Femur (tissue), 1 donor: ENCODE measurements at regions not wholly inside any gene's neighbourhood (a gene's known extent, or its start where the extent isn't known, plus 50 kb on each side); places are given as distances from the start of the nearest gene placed in this dataset.

ENCODE experiments used
- DNase-seq: peaks from one replicate; pipeline ENCODE4 v3.0.0-alpha.2; 2017

DNA sequence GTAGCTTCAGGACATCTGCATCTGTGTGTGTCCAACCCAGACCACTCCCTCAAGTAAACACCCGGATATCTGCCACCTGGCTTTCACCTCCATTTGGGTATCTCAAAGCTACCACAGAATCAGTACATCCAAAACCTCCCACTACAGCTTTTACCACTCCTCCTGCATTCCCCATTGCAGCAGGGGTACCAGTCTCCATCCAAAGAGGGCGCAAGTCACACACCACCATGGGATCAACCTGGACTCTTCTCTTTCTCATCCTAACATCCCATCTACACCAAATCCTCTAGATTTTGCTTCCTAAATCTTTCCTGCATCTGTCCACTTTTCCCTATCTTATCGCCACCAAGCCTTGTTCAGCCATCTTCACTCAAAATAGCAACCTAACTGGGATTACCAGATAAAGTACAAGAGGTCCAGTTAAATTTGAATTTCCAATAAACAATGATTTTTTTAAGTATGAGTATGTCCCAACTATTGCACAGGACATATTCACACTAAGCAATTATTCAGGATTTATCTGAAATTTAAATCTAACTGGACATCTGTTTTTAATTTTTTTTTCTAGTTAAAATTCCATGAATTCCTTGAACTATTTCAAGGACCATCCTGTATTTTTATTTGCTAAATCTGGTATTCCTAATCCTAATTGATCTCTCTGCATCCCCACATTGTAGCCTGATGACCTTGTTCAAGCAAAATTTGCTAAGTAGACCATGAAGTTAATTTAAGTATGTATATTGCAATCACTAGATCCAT is 164.3 kb upstream of the MLN start:
- DNase-seq: no peak

DNA sequence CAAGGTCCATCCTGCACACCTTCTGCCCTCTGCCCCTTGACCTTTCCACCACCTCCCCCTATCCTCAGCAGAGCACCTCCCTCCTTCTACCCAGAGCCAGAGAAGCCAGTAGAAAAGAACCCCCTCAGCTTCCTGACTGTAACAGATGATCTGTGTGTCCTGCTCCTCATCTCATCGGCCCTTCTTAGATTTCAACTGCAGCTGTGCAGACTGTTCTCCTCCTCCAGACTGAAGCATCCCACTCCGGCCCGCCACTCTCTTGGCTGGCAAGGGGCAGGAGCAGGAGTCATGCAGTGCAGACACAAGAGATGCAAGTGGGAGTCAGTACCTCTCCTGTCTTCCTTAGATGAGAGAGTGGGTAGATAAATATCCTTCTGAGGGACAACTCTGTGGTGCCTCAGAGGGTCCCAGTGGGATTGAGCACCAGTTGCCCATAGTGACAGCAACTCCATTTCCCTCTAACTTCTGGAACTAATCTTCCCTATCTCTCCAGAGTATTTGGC is 163.5 kb upstream of the MLN start:
- no peak for DNase-seq

DNA sequence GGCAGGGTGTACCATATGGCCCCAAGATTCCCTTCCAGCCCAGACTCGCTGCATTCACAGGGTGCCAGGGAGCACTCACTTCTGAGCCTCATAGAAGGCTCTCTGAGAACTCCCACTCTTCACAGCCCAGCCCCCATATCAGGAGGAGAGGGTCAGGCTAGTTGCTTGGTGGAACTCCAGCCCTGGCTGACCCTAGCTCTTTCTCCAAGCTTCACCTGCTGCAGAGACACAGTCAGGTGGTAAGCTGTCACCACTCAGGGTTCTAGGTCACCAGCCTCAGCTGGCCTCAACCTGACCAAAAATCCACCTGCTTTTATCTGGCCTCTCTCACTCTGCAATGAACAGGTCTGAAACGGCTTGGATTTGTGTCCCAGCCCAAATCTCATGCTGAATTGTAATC is 162.7 kb upstream of the MLN start:
- DNase-seq: no peak

DNA sequence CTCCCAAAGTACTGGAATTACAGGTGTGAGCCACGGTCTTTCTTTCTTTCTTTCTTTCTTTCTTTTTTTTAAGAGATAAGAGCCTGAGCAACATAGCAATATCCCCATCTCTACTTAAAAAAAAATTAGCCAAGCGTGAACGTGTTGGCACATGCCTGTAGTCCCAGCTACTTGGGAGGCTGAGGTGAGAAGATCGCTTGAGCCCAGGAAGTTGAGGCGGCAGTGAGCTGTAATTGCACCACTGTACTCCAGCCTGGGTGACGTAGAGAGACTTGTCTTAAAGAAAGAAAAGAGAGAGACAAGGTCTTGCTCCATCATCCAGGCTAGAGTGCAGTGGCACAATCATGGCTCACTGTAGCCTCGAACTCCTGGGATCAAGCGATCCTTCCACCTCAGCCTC is 162.0 kb upstream of the MLN start:
- DNase-seq: no peak

DNA sequence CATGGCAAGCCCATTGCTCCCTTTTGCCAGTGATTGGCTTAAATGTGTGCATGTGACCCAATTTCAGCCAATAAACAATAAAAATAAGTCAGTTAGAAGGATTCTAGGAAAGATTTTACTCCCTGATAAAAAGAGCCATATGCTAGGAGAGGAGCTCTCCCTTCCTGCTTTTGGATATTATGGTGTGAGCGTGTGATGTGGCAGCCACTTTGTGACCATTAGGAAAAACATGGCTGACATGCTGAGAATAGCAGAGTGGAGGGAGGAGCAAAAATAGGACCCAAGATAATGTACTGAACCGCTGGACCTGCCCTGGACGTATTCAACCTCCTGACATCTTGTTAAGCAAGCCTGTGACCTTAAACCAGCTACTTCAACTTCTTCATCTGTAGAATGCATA is 160.6 kb upstream of the MLN start:
- no peak for DNase-seq

DNA sequence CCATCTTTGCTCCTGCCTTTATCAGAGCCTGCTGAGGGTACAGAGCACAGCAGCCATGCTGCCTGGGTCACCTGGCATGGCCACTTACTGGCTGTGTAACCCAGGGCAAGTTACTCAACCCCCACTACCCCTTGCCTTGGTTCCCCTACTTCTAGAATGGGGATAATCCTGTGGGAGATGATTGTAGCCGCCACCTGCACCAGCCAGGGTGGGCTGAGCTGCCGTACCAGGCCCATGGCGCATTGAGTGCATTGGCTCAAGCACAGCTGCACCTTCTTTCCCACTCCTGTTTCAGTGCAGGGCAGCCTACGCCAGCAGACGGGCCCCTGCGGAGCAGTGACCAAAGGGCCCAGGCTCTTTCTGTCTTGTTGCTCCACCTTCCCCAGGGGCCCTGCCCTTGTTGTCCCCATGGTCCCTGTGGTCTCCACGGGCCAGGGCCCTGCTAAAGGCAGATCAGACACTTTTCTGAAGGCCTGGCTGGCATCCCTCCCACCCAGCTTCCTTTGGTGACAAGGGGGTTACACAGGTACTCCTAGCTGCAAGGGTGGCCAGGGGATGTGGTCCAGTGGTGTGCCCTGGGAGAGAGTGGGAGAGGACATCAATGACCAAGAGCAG is 159.4 kb upstream of the MLN start:
- no peak for DNase-seq

DNA sequence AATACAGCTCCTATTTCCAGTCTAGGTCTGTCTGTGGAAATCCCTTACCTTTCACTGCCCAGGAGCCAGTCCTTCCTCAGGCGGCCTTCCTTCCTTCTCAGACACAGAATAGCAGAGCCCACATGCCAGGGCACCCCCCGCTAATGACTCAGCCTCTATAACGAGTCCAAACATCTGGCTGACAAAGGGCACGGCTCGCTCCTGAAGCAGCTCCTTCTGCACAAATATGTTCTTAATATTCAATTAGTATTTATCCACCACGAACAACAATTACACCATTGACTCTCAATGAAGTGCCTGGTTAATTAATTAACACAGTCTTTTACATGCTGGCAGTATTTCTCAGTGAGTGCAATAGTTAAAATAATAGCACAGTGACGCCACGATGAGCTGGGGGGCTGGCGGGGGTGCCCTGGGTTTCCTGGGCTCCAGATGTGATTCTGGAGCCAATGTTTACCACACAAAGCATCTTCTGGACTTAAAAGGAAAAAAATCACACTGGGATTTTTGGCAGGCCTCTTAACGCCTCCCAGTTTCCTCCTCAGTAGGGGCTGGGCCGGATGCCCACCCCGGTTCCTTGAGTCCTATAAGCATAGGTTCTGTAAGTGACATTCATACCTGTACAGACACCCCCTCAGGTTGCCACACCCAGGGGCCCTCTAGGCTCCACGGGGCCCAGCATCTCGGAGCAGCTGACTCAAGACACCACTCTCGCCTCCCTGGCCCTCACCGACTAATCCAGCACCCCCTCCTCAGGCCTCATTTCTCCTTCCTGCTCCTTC is 158.6 kb upstream of the MLN start:
- no peak for DNase-seq

DNA sequence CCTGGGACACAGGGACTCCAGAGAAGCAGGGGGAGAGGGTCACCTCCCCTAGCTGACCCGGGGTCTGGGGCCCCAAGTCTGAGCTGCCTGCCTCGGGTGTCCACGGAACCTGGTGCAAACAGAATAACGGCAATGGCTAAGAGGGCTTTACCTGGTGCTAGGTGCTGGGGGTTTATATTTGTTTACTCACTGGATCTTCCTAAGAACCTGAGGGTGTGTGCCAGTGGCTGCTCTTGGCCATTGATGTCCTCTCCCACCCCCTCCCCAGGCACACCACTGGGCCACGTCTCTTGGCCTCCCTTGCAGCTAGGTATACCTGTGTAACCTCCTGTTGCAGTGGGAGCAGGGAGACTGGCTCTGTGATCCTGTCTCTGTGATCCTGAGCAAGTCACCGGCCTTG is 157.9 kb upstream of the MLN start:
- DNase-seq: no peak

DNA sequence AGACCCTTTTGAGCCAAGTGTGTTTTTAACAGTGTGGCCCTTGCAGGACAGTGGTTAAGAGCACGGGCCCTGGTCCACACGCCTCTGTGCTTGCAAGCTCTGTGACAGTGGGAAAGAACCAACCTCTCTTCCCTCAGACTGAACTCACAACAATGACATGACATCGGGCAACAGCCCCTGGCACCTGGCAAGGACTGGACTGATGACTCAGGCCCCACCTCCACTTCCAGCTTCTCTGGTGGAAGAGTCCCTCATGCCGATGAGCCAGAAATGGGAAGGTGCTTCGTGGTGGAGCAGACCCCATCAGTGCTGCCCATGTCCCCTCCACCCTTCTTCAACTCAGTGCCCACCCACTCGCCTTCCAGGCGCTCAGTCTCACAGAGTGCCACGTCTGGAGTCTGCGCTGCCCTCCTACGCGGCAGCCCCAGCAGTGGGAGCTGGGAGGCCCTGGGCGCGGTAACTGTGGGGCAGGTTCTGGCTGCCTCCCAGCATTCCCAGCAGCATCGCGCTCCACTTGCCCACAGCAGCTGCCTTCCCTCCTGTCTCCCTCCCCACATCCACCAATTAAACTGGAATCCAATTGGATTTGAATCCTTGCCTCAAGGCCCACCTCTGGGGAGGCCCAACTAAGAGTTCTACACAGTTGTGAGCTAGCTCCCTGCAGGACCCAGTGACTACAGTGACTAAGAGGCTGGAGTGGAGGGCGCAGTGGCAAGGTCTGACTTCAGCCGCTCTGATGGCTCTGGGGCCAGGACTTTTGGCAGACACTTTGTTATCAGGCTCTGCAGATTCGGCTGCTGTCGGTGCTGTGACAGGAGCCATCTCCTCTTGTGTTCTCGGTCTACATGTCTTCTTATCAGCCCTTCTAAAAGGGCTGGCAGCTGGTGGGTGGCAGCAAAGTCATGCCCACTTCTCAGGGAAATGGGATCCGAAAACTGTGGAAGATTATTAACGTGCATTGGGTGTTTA is 156.8 kb upstream of the MLN start:
- DNase-seq: no peak

DNA sequence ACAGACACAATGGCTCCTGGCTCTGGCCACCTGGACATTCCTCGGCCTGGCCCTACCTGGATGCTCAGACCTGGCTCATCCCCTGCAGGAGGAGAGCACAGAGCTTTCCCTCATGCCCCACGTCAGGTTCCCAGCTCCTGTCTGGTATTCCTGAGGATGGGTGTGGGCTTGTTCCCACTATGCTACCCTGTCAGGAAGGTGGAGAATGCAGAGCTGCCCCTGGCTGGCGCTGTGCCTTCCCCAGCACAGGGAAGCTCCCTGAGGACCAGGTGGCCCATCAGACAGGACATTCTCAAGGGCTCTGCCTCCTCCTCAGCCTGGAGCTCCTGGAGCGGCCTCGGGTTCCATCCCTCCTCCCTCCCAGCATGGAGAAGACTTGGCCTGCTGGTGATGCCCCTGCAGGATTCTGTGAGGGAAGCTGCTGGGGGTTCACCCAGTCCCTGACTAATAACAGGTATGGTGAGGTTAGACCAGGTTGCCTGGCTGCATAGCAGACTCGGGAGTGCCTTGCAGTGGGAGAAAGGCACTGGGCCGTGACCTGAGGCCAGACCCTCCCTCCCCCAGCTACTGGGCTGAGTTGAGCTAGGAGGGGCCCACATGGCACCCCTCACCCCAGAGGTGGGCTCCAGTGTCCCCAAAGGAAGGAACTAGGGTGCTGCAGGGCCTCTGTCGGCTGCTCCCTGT is 156.0 kb upstream of the MLN start:
- no peak for DNase-seq

DNA sequence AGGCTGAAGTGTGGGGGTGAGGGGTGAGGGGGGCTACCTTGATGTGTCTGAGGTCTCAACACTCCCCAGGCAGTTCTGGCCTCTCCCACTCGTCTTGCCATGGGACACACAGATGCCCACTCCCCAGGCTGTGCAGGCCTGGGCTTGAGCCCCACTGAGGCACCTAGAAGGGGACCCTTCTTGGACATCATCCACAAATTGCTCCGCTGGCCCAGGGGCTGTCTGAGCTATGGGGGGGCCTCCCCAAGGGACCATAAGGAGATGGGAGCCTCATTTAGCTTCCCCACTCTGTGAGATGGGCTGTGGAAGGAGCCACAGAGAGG is 155.5 kb upstream of the MLN start:
- no peak for DNase-seq

DNA sequence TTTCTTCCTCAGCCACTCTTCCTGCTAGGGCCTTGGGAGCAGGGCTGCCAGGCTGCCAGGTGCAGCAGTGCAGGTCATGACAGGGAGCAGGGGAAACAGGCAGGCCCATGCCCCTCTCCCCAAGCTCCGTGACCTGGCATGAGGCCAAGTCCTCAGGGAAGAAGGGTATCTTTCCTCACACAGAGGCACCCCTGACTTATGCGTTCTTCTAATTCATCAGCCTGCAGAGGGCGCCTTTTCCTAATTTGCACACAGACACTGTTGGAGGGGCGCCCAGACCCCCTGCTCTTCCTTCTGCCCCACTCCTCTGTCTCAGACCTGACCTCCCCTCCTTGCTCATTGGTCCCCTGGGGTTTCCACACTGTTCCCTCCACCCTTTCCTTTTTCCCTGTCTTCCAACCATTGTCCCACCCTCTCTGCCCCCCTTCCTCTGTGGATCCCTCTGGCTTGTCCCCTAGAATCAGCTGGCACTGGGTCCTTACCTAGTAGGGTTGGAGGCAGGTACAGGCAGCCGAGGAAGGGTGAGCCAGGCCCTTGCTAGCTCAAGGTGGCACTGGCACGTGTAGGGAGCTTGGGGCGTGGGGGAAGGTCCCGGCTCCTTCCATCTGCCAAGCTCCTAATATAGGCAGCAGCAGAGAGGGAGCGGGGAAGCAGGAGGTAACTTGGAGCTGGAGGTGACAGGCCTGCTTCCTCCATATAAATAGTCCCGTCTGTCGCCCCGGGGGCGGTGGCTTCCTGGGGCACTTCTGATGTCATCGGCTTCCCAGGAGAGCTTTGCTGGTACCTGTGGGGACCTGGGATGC is 154.9 kb upstream of the MLN start:
- peak; percentile 18 for DNase-seq

DNA sequence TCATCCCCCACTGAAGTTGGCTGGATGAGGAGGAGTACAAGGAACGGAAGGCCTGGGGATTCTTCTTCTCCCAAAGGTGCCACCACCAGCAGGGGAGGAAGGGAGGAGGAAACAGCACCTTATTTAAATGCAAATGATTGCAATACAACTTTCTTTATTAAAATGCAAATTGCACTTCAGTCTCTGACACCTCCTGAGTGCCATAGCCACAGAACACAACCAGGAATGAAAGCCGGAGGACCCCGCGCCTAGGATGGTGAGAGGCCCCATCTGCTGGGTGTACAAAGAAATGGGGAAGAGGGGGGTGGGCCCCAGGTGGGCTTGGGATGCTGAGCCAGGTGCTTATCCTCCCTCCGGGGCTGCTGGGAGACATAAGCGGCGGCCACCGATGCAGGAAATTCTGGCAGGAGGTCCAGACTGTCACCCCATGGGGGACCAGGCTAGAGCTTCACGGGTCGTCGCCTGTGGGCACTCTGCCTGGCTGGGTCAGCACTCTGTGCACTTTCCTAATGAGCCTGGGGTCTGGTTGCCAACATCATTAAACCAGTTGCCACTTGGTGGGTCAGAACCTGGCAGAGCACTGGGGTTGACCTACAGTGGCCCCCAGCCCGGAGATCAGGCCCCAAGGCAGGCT is 154.2 kb upstream of the MLN start:
- DNase-seq: no peak

DNA sequence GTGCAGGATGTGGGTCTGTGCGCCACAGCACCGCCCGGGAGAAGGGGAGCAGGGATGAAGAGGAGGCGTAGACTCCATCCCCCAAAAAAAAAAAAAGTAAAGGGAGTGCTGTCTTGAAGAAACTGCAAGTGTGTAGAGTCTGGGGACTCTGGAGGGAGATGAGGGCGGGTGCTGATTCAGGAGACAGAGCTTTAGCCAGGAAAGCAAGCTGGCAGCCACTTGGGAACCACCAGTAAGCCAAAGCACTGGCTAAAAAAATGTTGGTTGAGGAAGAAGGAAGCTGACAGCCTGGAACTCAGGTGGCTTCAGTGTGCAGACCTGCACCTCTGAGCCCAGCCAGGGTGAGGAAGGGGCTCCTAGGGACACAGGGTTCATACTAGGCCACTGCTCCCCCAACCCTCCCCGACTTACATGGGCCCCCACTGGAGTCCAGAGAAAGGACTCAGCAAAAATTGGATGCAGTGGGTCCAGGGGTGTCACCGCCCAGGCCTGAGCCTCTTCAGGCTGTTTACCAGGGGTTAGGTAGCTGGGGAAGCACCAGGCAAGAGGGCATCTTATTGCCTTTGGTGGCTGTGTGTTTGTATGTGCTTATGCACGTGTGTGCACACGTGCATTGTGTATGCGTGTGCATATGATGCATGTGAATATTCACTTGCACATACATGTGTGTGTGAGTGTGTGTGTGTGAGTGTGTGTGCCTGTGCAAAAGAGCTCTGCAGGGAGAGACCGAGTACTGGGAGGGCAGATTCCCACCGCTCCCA is 153.5 kb upstream of the MLN start:
- DNase-seq: no peak

DNA sequence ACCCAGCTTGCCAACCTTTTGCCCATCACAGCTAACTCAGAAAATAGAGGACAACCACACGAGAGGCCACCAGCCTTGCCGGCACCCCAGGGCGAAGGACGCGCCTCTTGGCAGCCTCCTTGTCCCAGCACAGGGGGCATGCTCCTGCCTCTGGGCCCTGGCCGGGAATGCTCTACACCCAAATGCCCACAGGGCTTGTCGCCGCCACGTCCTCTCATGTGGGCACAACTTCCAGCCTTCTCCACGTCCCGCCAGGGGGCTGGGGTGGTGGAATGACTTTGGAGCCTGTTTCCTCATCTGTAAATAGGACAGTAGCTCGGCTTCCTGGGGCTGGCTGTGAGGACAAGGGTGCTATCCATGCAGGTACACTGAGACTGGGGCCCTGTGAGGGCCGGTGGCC is 152.4 kb upstream of the MLN start:
- DNase-seq: no peak

DNA sequence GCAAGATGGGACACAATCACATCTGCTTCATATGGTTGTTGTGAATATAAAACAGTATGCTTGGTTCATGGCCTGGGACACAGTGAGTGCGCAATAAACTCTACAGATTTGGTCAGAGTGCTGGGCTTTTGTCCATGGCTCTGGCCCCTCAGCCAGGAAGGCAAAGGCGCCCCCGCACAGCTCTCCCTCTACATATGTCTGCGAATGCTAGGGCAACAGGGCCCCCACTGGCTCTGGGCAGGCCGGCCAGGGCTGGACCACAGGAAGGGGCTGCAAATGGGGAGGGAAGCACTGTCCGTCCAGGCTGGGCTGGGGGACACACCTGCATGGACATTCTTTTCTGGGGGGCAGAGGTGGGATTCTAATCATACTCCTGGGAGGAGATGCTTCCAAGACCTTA is 151.8 kb upstream of the MLN start:
- no peak for DNase-seq

DNA sequence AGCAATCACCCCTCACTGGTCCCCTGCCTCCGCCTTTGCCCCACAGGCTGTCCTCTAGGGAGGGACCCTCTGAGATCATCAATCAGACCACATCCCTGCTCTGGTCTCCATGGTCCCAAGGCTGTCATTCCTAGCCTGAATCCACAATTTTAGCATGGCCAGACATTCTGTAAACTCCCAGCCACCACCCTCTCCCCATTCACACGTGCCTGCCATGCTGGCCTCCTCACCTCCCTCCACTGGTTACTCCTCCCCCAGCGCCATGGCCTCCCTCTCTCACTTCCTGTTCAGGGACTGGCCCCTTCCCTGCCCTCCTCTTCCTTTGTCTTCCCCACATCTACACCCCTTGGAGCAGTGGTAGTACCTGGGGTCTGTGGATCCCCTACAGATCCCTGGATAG is 150.7 kb upstream of the MLN start:
- DNase-seq: no peak

DNA sequence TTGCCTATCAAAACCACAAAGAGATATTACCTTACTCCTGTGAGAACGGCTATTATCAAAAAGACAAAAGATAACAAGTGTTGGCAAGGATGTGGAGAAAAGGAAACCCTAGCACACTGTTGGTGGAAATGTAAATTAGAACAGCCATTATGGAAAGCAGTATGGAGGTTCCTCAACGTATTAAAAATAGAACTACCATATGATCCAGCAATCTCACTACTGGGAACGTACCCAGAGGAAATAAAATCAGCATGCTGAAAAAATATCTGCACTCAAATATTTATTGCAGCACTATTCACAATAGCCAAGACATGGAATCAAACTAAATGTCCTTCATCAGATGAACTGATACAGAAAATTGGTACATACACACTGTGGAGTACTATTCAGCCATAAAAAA is 149.4 kb upstream of the MLN start:
- no peak for DNase-seq

DNA sequence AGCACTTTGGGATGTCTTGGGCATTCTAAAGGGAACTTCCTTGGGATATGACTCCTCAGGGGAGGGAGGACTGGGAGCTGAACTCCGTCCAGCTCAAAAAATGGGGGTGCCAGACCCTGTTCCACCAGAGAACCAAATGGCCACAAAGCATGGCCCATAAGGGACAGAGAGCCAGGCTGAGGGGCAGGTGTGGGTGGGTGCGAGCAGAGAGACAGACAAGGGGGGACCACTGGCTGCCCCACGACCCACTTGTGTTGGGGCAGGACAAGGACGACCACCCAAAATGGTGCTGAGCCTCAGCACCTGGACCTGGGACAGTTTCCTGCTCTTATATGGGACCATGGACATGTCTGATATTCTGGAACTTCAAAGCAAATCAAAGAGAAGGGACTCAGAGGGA is 148.2 kb upstream of the MLN start:
- DNase-seq: no peak
